ENCODE measurements at regions not wholly inside any gene's neighbourhood (a gene's known extent, or its start where the extent isn't known, plus 50 kb on each side); places are given as distances from the start of the nearest gene placed in this dataset.

- Histone ChIP-seq H3K79me2 (ENCODE audit: insufficient read depth) (no peaks in the 10 kb centered on the region), H3K4me3 (no peak overlapping the region), H3K4me1 (ENCODE audit: insufficient read depth) (peaks cover under 1% of the 10 kb centered on the region), H3K36me3 (ENCODE audit: low read depth) (no peaks in the 10 kb centered on the region), H3K9me3 (ENCODE audit: low read depth) (no peaks in the 10 kb centered on the region), H3F3A (ENCODE audit: insufficient read depth) (peaks cover 4% of the 10 kb centered on the region; the same call in 1 of the 2 replicates), H3K9ac (no peak overlapping the region), H3K27ac (no peak overlapping the region), H3K27me3 (replicated peaks; ENCODE audit: insufficient read depth) (no peaks in the 10 kb centered on the region), H4K20me1 (ENCODE audit: insufficient read depth) (no peaks in the 10 kb centered on the region), H3K9me2 (ENCODE audit: insufficient read depth) (no peaks in the 10 kb centered on the region), H3K4me2 (ENCODE audit: unreplicated experiment) (no peak overlapping the region), H2AFZ (no peak overlapping the region)
- DNase-seq = no peak
- 89 to 95% methylated on average over 1 of the region's 1 CpG for WGBS, 2 experiments (ENCODE audit: low coverage in 1 of 2, low lambda C conversion rate in 2 of 2, missing lambda C conversion rate in 2 of 2)
- TF ChIP-seq EZH2 (IDR thresholded peaks at IDR 0.05; ENCODE audit: insufficient read depth, poor library complexity, severe bottlenecking) (no peak), EZH2phosphoT487 (IDR thresholded peaks at IDR 0.05; ENCODE audit: insufficient read depth, low read depth) (no peak)
- in situ Hi-C loops (cut with MboI) = no loop called here
Measured at GRCh38 chr14:30257946-30258661, 300.9 kb upstream of the G2E3 start.

GRCh38 chr14:30260833-30261607 is 297.9 kb upstream of the G2E3 start:
- H3K9me3 ChIP-seq (ENCODE audit: low read depth) = no peaks in the 10 kb centered on the region
- H3K36me3 ChIP-seq (ENCODE audit: low read depth) = no peaks in the 10 kb centered on the region
- TF ChIP-seq EZH2phosphoT487 (IDR thresholded peaks at IDR 0.05; ENCODE audit: insufficient read depth, low read depth) (no peak), EZH2 (IDR thresholded peaks at IDR 0.05; ENCODE audit: insufficient read depth, poor library complexity, severe bottlenecking) (no peak)
- in situ Hi-C loops (cut with MboI) = no loop called here
- WGBS, 2 experiments (ENCODE audit: low coverage in 1 of 2, low lambda C conversion rate in 2 of 2, missing lambda C conversion rate in 2 of 2) = 68 to 71% methylated on average over 9 of the region's 9 CpGs
- no peak overlapping the region for H2AFZ ChIP-seq
- no peak overlapping the region for H3K27ac ChIP-seq
- H3F3A ChIP-seq (ENCODE audit: insufficient read depth) = peaks cover 4% of the 10 kb centered on the region; the same call in 1 of the 2 replicates
- no peaks in the 10 kb centered on the region for H3K79me2 ChIP-seq (ENCODE audit: insufficient read depth)
- H4K20me1 ChIP-seq (ENCODE audit: insufficient read depth) = no peaks in the 10 kb centered on the region
- no peak for DNase-seq
- H3K4me3 ChIP-seq = no peak overlapping the region
- H3K27me3 ChIP-seq (replicated peaks; ENCODE audit: insufficient read depth) = no peaks in the 10 kb centered on the region
- no peaks in the 10 kb centered on the region for H3K4me1 ChIP-seq (ENCODE audit: insufficient read depth)
- H3K9me2 ChIP-seq (ENCODE audit: insufficient read depth) = no peaks in the 10 kb centered on the region
- no peak overlapping the region for H3K9ac ChIP-seq
- H3K4me2 ChIP-seq (ENCODE audit: unreplicated experiment) = no peak overlapping the region

GRCh38 chr14:30264161-30264560 is 294.8 kb upstream of the G2E3 start:
- Histone ChIP-seq H3K27me3 (replicated peaks; ENCODE audit: insufficient read depth) (no peaks in the 10 kb centered on the region), H4K20me1 (ENCODE audit: insufficient read depth) (no peaks in the 10 kb centered on the region), H3K9me2 (ENCODE audit: insufficient read depth) (no peaks in the 10 kb centered on the region), H3K36me3 (ENCODE audit: low read depth) (no peaks in the 10 kb centered on the region), H3K4me1 (ENCODE audit: insufficient read depth) (peaks cover 16% of the 10 kb centered on the region), H3K4me3 (no peak overlapping the region), H3K27ac (no peak overlapping the region), H3F3A (ENCODE audit: insufficient read depth) (peaks cover 12% of the 10 kb centered on the region), H2AFZ (no peak overlapping the region), H3K9me3 (ENCODE audit: low read depth) (no peaks in the 10 kb centered on the region), H3K79me2 (ENCODE audit: insufficient read depth) (no peaks in the 10 kb centered on the region), H3K4me2 (ENCODE audit: unreplicated experiment) (no peak overlapping the region), H3K9ac (no peak overlapping the region)
- DNase-seq = no peak
- no peak for TF ChIP-seq EZH2 (IDR thresholded peaks at IDR 0.05; ENCODE audit: insufficient read depth, poor library complexity, severe bottlenecking)
- TF ChIP-seq EZH2phosphoT487 (IDR thresholded peaks at IDR 0.05; ENCODE audit: insufficient read depth, low read depth) = no peak
- in situ Hi-C loops (cut with MboI) = no loop called here

- Histone ChIP-seq H3K4me1 (ENCODE audit: insufficient read depth) (peaks cover 16% of the 10 kb centered on the region), H3K27ac (no peak overlapping the region), H3K9ac (no peak overlapping the region), H3K4me3 (no peak overlapping the region), H4K20me1 (ENCODE audit: insufficient read depth) (no peaks in the 10 kb centered on the region), H3F3A (ENCODE audit: insufficient read depth) (peaks cover 12% of the 10 kb centered on the region), H3K27me3 (replicated peaks; ENCODE audit: insufficient read depth) (no peaks in the 10 kb centered on the region), H3K9me2 (ENCODE audit: insufficient read depth) (no peaks in the 10 kb centered on the region), H2AFZ (0 out of 2 replicates have a peak overlapping the region, but pooled peaks have one; percentile 19), H3K36me3 (ENCODE audit: low read depth) (no peaks in the 10 kb centered on the region), H3K9me3 (ENCODE audit: low read depth) (no peaks in the 10 kb centered on the region), H3K4me2 (ENCODE audit: unreplicated experiment) (no peak overlapping the region), H3K79me2 (ENCODE audit: insufficient read depth) (no peaks in the 10 kb centered on the region)
- 96 to 98% methylated on average over 3 of the region's 3 CpGs for WGBS, 2 experiments (ENCODE audit: low coverage in 1 of 2, low lambda C conversion rate in 2 of 2, missing lambda C conversion rate in 2 of 2)
- in situ Hi-C loops (cut with MboI) = no loop called here
- DNase-seq = no peak
- TF ChIP-seq EZH2 (IDR thresholded peaks at IDR 0.05; ENCODE audit: insufficient read depth, poor library complexity, severe bottlenecking) (no peak), EZH2phosphoT487 (IDR thresholded peaks at IDR 0.05; ENCODE audit: insufficient read depth, low read depth) (no peak)
Measured at GRCh38 chr14:30266290-30266689, 292.7 kb upstream of the G2E3 start.

All from GM23248 (cell line).